ENCODE measurements at regions not wholly inside any gene's neighbourhood (a gene's known extent, or its start where the extent isn't known, plus 50 kb on each side); places are given as distances from the start of the nearest gene placed in this dataset.

- no peak for DNase-seq
Measured at GRCh38 chr5:122723606-122724352, 51.1 kb upstream of the SNX2 start.
